Type B pancreatic cell (in vitro differentiated cells): ENCODE measurements at regions not wholly inside any gene's neighbourhood (a gene's known extent, or its start where the extent isn't known, plus 50 kb on each side); places are given as distances from the start of the nearest gene placed in this dataset.

Experiments used
- DNase-seq: peaks from one replicate; pipeline ENCODE4 v3.0.0; 2021; ENCODE audit warnings: mixed read lengths; ENCODE audit not compliant: unreplicated experiment; ENCODE audit errors: extremely low spot score
- H3K27ac Mint-ChIP-seq: 2 replicates; pipeline ENCODE4 v1.8.0; 2021; ENCODE audit warnings: mild to moderate bottlenecking, mixed read lengths
- H3K27me3 Mint-ChIP-seq: 2 replicates; pipeline ENCODE4 v1.8.0; 2021; ENCODE audit warnings: mixed read lengths
- H3K36me3 Mint-ChIP-seq: 2 replicates; pipeline ENCODE4 v1.8.0; 2021; ENCODE audit warnings: mixed read lengths
- H3K4me1 Mint-ChIP-seq: one replicate; pipeline ENCODE4 v1.8.0; 2021; ENCODE audit warnings: mixed read lengths; ENCODE audit not compliant: unreplicated experiment
- H3K4me3 Mint-ChIP-seq: 2 replicates; pipeline ENCODE4 v1.8.0; 2021; ENCODE audit warnings: mild to moderate bottlenecking, mixed read lengths
- H3K9me3 Mint-ChIP-seq: 2 replicates; pipeline ENCODE4 v1.8.0; 2021; ENCODE audit warnings: mixed read lengths
- TF ChIP-seq, protein P1 (sequence below): fragments of 200-600 bp; sonication (generic); conservative IDR thresholded peaks from 2 replicates; pipeline ENCODE4 v1.5.0; 2021; ENCODE audit warnings: antibody characterized with exemption, mild to moderate bottlenecking

GRCh38 chr3:95312650-95313049 lies 1249.8 kb downstream of the NSUN3 start:
- Mint-ChIP-seq H3K4me1 (no peaks in the 10 kb centered on the region), H3K27ac (no peak overlapping the region), H3K36me3 (no peaks in the 10 kb centered on the region), H3K9me3 (peaks cover 8% of the 10 kb centered on the region), H3K27me3 (no peaks in the 10 kb centered on the region), H3K4me3 (no peak overlapping the region)
- TF ChIP-seq, protein P1, sequence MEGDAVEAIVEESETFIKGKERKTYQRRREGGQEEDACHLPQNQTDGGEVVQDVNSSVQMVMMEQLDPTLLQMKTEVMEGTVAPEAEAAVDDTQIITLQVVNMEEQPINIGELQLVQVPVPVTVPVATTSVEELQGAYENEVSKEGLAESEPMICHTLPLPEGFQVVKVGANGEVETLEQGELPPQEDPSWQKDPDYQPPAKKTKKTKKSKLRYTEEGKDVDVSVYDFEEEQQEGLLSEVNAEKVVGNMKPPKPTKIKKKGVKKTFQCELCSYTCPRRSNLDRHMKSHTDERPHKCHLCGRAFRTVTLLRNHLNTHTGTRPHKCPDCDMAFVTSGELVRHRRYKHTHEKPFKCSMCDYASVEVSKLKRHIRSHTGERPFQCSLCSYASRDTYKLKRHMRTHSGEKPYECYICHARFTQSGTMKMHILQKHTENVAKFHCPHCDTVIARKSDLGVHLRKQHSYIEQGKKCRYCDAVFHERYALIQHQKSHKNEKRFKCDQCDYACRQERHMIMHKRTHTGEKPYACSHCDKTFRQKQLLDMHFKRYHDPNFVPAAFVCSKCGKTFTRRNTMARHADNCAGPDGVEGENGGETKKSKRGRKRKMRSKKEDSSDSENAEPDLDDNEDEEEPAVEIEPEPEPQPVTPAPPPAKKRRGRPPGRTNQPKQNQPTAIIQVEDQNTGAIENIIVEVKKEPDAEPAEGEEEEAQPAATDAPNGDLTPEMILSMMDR, result no peak
- no peak for DNase-seq

DNA sequence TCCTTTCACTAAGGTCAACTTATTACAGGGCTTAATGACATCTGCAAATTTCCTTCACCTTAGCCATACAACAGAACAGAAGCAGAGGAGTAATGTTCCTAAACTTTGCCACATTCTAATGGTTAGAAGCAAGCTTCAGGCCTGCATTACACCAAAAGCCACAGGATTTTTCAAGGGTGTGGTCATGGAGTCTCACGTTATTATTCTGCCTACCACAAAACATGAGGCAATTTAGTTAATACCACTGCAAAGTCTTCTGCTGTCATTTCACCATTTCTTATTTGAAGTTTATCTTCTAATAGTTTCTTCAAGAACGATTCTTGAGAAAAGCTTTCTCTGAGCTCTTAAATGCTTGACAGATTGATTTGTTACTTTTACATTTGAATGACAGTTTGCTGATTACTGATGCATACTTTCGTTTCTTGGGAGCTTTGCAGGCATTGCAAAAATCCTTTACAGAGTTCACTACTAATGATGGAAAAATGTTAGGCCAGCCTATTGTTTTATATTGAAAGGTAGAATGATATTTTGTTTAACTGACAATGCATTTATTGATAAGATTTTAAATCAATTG lies 1257.1 kb downstream of the NSUN3 start:
- TF ChIP-seq, protein P1, result no peak
- no peak overlapping the region for H3K4me3 Mint-ChIP-seq
- DNase-seq, result no peak
- H3K27me3 Mint-ChIP-seq, result no peaks in the 10 kb centered on the region
- H3K9me3 Mint-ChIP-seq, result peaks cover 7% of the 10 kb centered on the region
- no peaks in the 10 kb centered on the region for H3K4me1 Mint-ChIP-seq
- H3K36me3 Mint-ChIP-seq, result no peaks in the 10 kb centered on the region
- no peak overlapping the region for H3K27ac Mint-ChIP-seq

DNA sequence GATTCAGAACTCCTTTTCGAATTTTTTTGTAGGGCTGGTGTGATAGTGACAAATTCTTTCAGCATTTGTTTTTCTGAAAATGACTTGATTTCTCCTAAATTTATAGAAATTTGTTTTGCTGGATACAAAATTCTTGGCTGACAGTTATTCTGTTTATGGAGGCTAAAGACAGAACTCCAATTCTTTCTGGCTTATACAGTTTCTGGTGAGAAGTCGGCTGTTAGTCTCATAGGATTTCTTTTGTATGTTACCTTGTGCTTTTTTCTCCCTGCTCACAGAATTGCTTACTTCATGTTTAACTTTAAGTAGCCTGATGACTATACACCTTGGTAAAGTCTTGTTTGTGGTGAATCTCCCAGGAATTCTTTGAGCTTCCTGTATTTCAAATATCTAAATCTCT lies 1264.6 kb downstream of the NSUN3 start:
- no peak for DNase-seq
- Mint-ChIP-seq H3K4me3 (no peak overlapping the region), H3K36me3 (no peaks in the 10 kb centered on the region), H3K4me1 (no peaks in the 10 kb centered on the region), H3K27ac (no peak overlapping the region), H3K27me3 (no peaks in the 10 kb centered on the region), H3K9me3 (no peaks in the 10 kb centered on the region)
- TF ChIP-seq, protein P1, result no peak

- TF ChIP-seq, protein P1, result no peak
- Mint-ChIP-seq H3K4me1 (no peaks in the 10 kb centered on the region), H3K4me3 (no peak overlapping the region), H3K36me3 (no peaks in the 10 kb centered on the region), H3K27me3 (no peaks in the 10 kb centered on the region), H3K27ac (no peak overlapping the region), H3K9me3 (peaks cover 4% of the 10 kb centered on the region)
- DNase-seq, result no peak
Observed at GRCh38 chr3:95333826-95334225, 1271.0 kb downstream of the NSUN3 start.

- TF ChIP-seq, protein P1, result no peak
- Mint-ChIP-seq H3K36me3 (no peaks in the 10 kb centered on the region), H3K27ac (no peak overlapping the region), H3K27me3 (no peaks in the 10 kb centered on the region), H3K4me3 (no peak overlapping the region), H3K9me3 (peaks cover 4% of the 10 kb centered on the region), H3K4me1 (no peaks in the 10 kb centered on the region)
- DNase-seq, result no peak
Observed at GRCh38 chr3:95334461-95334860, 1271.6 kb downstream of the NSUN3 start.

DNA sequence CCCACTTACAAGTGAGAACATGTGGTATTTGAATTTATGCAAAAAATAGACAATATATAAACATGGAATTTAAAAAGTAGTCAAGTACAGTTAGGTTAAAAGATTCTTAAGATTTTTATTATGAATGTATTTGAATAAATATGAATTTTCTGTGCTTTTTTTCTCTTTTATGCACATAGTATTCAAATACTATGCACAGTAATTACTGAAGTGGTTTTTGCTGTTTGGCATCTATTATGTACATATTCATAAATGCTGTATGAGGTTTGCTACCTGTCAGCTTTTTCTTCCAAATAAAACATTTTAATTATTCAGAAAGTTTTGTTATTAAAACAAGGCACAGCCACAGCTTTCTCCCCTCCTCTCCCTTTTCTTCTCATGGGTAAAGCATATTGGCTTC lies 1272.7 kb downstream of the NSUN3 start:
- DNase-seq, result no peak
- H3K36me3 Mint-ChIP-seq, result no peaks in the 10 kb centered on the region
- no peaks in the 10 kb centered on the region for H3K27me3 Mint-ChIP-seq
- no peak overlapping the region for H3K4me3 Mint-ChIP-seq
- H3K9me3 Mint-ChIP-seq, result peaks cover 4% of the 10 kb centered on the region
- no peaks in the 10 kb centered on the region for H3K4me1 Mint-ChIP-seq
- H3K27ac Mint-ChIP-seq, result no peak overlapping the region
- TF ChIP-seq, protein P1, result no peak
